Hematopoietic multipotent progenitor cell treated with erythropoietin and hydrocortisone succinate and interleukin-3 and kit ligand, for 4 days (in vitro differentiated cells): ENCODE measurements at regions not wholly inside any gene's neighbourhood (a gene's known extent, or its start where the extent isn't known, plus 50 kb on each side); places are given as distances from the start of the nearest gene placed in this dataset.
"Not testable (repeated sequence)": the region's sequence is repeated elsewhere in the genome, so short reads cannot be mapped to it uniquely, and the experiment has no call there.

Source experiments
- DNase-seq: peaks from one replicate; pipeline ENCODE4 v3.0.0-alpha.2; 2015

DNA sequence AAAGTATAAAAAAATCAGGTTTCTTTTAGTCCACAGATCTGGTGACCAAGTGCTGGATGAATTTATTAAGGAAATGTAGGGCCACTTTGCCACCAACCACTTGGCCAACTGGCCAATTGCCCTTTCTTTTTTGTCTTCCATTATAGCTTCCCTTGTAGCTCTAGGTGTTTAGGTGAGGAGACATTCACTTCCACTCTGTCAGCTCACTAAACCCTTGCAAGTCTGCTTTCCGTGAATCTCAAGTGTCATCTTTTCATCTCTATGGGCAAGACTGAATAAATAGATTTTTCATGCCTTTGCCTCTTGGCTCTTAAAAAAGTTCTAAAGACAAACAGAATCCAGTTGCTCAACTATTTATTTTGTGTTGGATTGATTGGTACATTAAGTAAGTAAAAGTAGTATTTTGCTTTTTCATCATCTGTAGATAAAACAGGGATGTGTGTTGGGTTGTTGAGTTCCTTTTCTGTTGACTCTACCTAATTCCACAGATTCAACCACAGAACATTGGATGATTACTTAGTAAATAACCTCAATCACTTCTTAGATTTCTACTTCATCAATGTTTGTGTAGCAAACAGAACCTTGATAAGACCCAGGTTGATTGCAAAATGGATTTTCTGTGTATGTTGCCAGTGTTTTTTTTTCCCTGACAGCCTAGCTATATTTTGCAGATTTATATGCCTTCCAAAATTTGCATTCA, 68.1 kb upstream of the GRXCR1 start:
- DNase-seq = no peak

- no peak for DNase-seq
These were observed 71.3 kb upstream of the GRXCR1 start for GRCh38 chr4:42821230-42821629.

DNA sequence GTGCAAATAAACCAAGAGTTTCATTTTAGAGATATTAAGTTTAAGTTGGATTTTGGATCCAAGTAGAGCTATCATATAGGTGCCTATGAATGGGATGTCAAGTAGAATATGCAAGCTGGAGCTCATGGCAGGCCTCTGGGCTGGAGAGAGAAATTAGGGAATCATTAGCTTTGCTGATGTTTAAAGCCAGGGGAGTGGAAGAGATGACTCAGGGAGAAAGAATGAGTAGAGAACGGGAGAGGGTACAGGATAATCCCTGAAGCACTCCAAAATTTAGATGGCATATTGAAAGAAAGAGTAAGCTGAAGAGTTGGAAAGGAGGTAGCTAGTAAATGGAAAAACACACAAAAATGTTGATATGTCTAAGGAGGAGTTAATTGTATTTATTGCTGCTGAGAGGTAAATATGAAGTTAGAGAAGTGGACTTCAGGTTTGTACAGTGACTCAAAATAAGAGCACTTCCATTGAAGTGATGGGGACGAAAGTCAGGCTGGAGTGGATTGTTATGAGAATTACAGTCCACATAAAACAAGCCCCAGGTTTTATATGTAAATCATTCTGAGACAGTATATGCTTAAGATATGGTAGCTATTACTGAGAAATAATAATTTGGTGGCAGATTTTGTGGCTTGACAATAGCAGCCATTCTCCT, 72.5 kb upstream of the GRXCR1 start:
- DNase-seq = no peak

DNA sequence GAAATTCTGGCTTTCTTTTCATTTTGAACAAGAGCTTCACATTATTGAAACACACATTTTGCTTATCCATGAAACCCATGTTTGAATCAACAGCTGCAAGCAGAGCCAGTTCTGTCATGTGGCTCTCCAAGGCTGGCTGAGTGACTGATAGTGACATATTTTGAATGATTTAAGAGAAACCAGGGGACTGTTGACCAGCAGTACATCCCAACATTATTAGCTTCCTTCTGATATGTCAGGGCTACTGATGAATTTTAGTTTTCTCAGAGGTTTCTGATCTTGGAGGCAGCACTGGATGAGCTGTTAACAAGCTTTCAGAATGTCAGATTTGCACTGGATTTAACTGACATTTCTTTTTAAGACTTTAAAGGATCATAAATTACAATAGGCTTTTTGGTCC, 74.6 kb upstream of the GRXCR1 start:
- DNase-seq = no peak

DNA sequence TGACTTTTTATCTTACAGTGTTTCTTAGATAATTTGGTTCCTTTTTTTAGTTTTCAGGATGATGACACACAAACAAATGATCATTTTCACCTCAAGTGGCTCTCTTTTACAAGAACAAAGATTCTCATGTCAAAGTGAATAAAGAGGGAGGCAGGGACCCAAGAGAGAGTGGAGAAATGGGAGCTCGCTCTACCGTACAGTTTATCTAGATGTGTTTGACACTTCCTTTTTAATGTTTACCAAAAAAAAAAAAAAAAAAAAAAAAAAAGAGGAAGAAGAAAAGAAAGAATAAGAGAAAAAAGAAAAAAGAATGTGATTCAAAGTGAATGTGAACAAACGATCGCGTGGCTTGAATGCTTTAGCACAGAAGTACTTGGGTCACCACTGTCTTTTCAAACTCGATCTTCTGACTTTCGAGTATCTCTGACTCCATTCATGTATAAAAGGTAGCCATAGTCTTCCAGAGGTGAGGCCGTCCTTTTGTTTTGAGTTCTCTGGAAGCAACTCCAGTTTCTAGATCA, 75.6 kb upstream of the GRXCR1 start:
- peak; percentile 49 for DNase-seq

- peak; percentile 63 for DNase-seq
These were observed 76.2 kb upstream of the GRXCR1 start for GRCh38 chr4:42816189-42816879.

DNA sequence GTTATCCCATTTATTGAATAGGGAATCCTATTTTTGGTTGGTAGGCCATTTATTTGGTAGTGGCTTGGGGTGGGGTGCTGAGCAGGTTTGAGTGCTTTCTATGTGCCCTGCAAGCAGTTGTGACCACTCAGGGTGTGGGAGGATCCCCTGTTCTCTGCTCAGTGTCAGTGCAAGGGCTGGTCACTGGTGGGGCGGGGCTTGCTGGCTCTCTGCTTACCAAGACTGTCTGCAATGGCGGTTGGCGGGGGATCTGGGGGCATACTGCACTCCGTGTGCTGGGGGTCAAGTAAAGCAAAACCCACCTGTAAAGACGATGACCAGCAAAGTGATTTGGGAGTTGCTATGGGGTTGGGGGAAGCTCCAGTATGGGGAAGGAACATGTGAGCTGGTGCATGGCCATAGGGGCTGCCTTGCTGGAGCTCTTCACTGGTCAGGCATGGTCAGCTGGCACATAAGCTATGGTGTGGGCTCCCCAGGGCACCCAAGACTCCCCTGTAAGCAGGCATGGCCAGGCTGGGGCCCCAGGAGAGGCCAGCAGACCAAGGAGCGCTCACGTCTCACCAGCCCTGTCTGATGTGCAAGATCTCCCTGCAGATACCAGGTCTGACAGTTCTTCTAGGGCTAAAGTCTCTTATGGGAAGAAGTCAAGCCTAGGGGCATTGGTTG, 83.0 kb upstream of the GRXCR1 start:
- DNase-seq = no peak

DNA sequence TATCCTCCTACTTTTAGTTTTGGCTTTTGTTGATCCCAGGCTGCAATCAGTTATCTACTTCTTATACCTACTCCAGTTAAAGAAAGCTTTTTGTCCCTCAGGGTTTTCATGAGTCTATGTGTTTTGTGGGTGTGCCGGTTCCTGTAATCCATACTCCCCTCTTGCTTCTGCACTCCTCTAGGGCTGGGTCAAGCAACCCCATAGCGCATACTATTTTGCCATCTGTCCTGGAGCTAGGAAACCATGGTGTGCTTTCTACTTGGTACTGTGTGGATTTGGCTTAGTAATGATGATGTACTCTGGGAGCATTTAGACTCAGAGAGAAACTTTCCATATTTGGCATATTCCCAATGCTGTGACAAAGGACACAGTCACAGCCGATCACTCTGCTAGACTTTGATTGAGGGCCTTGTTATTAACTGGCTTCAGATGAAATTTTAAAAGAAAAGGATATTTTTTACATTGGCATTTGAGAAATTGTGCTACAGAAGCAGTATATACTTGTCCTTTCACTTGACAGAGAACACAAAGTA, 86.1 kb upstream of the GRXCR1 start:
- no peak for DNase-seq

DNA sequence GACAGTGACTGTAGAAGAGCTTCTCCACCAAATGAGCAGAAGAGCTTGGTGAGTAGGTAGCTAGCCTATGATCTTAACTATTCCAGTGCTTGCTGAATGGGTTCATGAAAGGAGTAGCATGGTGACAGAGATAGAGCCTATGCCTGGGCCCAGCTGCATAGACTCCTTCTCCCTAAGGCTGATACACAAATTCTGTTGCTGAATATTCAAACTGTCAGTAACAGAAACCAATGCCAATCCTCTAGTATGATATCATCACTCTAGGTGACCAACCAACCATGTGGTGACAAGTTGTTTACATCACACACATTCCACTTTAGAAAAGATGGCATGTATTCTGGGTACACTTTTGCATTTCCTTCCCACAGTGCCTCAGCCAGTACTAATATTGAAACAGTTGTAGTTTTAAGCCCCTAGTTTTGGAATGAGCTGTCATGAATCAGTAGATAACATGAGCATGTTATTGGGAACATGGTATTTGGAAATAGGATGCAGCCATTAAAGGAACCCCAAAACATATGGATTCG, 103.4 kb upstream of the GRXCR1 start:
- DNase-seq = no peak

GRCh38 chr4:42787079-42787463, 105.4 kb upstream of the GRXCR1 start:
- no peak for DNase-seq

GRCh38 chr4:42786350-42787078, 106.0 kb upstream of the GRXCR1 start:
- DNase-seq = no peak

GRCh38 chr4:42785817-42786216, 106.7 kb upstream of the GRXCR1 start:
- no peak for DNase-seq

- no peak for DNase-seq
These were observed 111.2 kb upstream of the GRXCR1 start for GRCh38 chr4:42781315-42781714.

DNA sequence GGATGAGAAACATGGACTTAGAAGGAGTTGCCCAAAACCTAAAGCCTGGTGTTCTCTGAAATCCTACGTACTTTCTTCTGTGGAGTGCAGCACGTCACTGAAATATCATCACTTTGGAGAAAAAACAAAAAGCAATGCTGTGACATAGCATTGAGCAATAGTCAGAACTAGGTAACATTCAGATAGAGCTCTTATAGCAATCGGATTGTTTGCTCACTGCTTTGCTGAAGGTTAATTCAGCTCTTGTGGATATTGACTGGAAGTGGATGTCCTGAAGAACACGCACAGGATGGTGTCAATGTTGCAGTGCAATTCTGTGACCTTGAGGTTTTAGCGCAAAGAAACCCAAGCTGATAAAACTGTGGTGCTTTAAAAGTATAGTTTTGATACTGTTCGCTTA, 114.2 kb upstream of the GRXCR1 start:
- no peak for DNase-seq

DNA sequence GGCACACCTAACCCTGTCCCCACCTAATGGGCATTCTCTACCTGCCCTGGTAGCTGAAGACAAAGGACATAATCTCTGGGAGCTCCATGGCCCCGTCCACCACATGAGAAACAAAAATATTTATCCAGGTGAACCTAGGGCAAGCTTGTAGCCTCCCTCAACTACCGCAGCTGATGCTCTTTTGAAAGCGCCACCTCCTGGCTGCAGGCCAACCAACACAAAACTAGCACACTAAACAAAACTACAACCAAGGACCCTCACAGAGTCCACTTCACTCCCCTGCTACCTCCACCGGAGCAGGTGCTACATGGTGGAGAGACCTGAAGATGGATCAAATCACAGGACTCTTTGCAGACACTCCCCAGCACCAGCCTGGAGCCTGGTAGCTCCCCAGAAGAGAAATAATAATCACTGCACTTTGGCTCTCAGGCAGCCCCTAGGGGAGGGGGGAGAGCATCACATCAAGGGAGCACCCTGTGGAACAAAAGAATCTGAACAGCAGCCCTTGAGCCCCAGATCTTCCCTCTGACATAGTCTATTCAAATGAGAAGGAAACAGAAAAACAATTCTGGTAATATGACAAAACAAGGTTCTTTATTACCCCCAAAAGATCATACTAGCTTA, 111.3 kb upstream of the ATP8A1 start:
- DNase-seq = no peak

GRCh38 chr4:42767669-42768068, 110.8 kb upstream of the ATP8A1 start:
- DNase-seq = no peak

- no peak for DNase-seq
These were observed 104.9 kb upstream of the ATP8A1 start for GRCh38 chr4:42761804-42762203.

GRCh38 chr4:42754965-42755364, 98.1 kb upstream of the ATP8A1 start:
- not testable (repeated sequence) for DNase-seq

DNA sequence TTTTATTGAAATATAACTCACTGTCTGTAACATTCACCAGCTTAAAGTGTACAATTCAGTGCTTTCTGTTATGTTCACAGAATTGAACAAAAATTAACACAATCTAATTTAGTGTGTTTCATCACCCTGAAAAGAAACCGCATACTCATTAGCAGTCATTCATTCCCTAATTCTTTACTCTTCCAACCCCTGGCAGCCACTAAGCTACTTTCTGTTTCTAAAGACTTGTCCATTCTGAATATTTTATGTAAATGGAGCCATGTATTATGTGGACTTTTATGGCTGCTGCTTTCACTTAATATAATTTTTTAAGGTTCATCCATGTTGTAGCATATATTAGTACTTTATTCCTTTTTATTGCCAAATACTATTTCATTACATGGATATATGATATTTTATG, 94.7 kb upstream of the ATP8A1 start:
- no peak for DNase-seq

GRCh38 chr4:42750856-42751255, 94.0 kb upstream of the ATP8A1 start:
- DNase-seq = no peak

- DNase-seq = peak; percentile 87
These were observed 93.2 kb upstream of the ATP8A1 start for GRCh38 chr4:42750091-42750490.

- DNase-seq = peak; percentile 28
These were observed 91.1 kb upstream of the ATP8A1 start for GRCh38 chr4:42747971-42748370.
